Type B pancreatic cell (in vitro differentiated cells): ENCODE measurements at regions not wholly inside any gene's neighbourhood (a gene's known extent, or its start where the extent isn't known, plus 50 kb on each side); places are given as distances from the start of the nearest gene placed in this dataset.
A peak's percentile ranks its signal among the peaks of the same experiment; 100 is the strongest.

Experiments used
- DNase-seq: peaks from one replicate; pipeline ENCODE4 v3.0.0; 2021; ENCODE audit warnings: mixed read lengths; ENCODE audit not compliant: unreplicated experiment; ENCODE audit errors: extremely low spot score
- H3K27ac Mint-ChIP-seq: 2 replicates; pipeline ENCODE4 v1.8.0; 2021; ENCODE audit warnings: mild to moderate bottlenecking, mixed read lengths
- H3K27me3 Mint-ChIP-seq: 2 replicates; pipeline ENCODE4 v1.8.0; 2021; ENCODE audit warnings: mixed read lengths
- H3K36me3 Mint-ChIP-seq: 2 replicates; pipeline ENCODE4 v1.8.0; 2021; ENCODE audit warnings: mixed read lengths
- H3K4me1 Mint-ChIP-seq: one replicate; pipeline ENCODE4 v1.8.0; 2021; ENCODE audit warnings: mixed read lengths; ENCODE audit not compliant: unreplicated experiment
- H3K4me3 Mint-ChIP-seq: 2 replicates; pipeline ENCODE4 v1.8.0; 2021; ENCODE audit warnings: mild to moderate bottlenecking, mixed read lengths
- H3K9me3 Mint-ChIP-seq: 2 replicates; pipeline ENCODE4 v1.8.0; 2021; ENCODE audit warnings: mixed read lengths
- CTCF ChIP-seq: fragments of 200-600 bp; sonication (generic); conservative IDR thresholded peaks from 2 replicates; pipeline ENCODE4 v1.5.0; 2021; ENCODE audit warnings: antibody characterized with exemption, mild to moderate bottlenecking

- TF ChIP-seq CTCF: no peak
- no peak for DNase-seq
- H3K27me3 Mint-ChIP-seq: no peaks in the 10 kb centered on the region
- no peak overlapping the region for H3K4me3 Mint-ChIP-seq
- H3K9me3 Mint-ChIP-seq: no peaks in the 10 kb centered on the region
- no peak overlapping the region for H3K27ac Mint-ChIP-seq
- peaks cover 12% of the 10 kb centered on the region for H3K4me1 Mint-ChIP-seq
- H3K36me3 Mint-ChIP-seq: no peaks in the 10 kb centered on the region
These were observed 269.7 kb upstream of the THRB start for GRCh38 chr3:24764236-24764915.

GRCh38 chr3:24765399-24765798 lies 270.7 kb upstream of the THRB start:
- H3K9me3 Mint-ChIP-seq: no peaks in the 10 kb centered on the region
- no peaks in the 10 kb centered on the region for H3K27me3 Mint-ChIP-seq
- H3K4me3 Mint-ChIP-seq: no peak overlapping the region
- no peak overlapping the region for H3K27ac Mint-ChIP-seq
- H3K4me1 Mint-ChIP-seq: peaks cover 12% of the 10 kb centered on the region
- no peaks in the 10 kb centered on the region for H3K36me3 Mint-ChIP-seq
- no peak for TF ChIP-seq CTCF
- DNase-seq: no peak

- DNase-seq: no peak
- H3K36me3 Mint-ChIP-seq: no peaks in the 10 kb centered on the region
- peaks cover 4% of the 10 kb centered on the region for H3K27me3 Mint-ChIP-seq
- TF ChIP-seq CTCF: no peak
- H3K4me1 Mint-ChIP-seq: peaks cover 18% of the 10 kb centered on the region
- H3K27ac Mint-ChIP-seq: no peak overlapping the region
- H3K9me3 Mint-ChIP-seq: no peaks in the 10 kb centered on the region
- H3K4me3 Mint-ChIP-seq: no peak overlapping the region
These were observed 275.3 kb upstream of the THRB start for GRCh38 chr3:24769918-24770317.

- H3K36me3 Mint-ChIP-seq: no peaks in the 10 kb centered on the region
- DNase-seq: no peak
- no peak overlapping the region for H3K27ac Mint-ChIP-seq
These were observed 279.1 kb upstream of the THRB start for GRCh38 chr3:24773798-24774197.

GRCh38 chr3:24780991-24781390 lies 286.3 kb upstream of the THRB start:
- Mint-ChIP-seq H3K27me3 (no peaks in the 10 kb centered on the region), H3K36me3 (peaks cover 3% of the 10 kb centered on the region)
- no peak for TF ChIP-seq CTCF

More at GRCh38 chr3:24773798-24774197, 279.1 kb upstream of the THRB start:
- H3K4me1 Mint-ChIP-seq: peaks cover 5% of the 10 kb centered on the region
- H3K9me3 Mint-ChIP-seq: peaks cover 5% of the 10 kb centered on the region
- peak; percentile 90 for TF ChIP-seq CTCF
- peaks cover 4% of the 10 kb centered on the region for H3K27me3 Mint-ChIP-seq
- no peak overlapping the region for H3K4me3 Mint-ChIP-seq

More at GRCh38 chr3:24780991-24781390, 286.3 kb upstream of the THRB start:
- H3K4me1 Mint-ChIP-seq: no peaks in the 10 kb centered on the region
- no peak overlapping the region for H3K4me3 Mint-ChIP-seq
- H3K9me3 Mint-ChIP-seq: peaks cover 19% of the 10 kb centered on the region
- no peak for DNase-seq
- no peak overlapping the region for H3K27ac Mint-ChIP-seq
